RPMI8226 (cell line): ENCODE measurements at regions not wholly inside any gene's neighbourhood (a gene's known extent, or its start where the extent isn't known, plus 50 kb on each side); places are given as distances from the start of the nearest gene placed in this dataset.

ENCODE experiments used
- DNase-seq: peaks from one replicate; pipeline ENCODE4 v3.0.0-alpha.2; 2015

- DNase-seq = no peak
These were observed 51.1 kb upstream of the GRIK3 start for GRCh38 chr1:37085393-37085792.

- DNase-seq = no peak
These were observed 55.4 kb upstream of the GRIK3 start for GRCh38 chr1:37089750-37090149.

GRCh38 chr1:37090671-37091070, 56.4 kb upstream of the GRIK3 start:
- no peak for DNase-seq

- DNase-seq = no peak
These were observed 58.6 kb upstream of the GRIK3 start for GRCh38 chr1:37092937-37093336.

- DNase-seq = no peak
These were observed 60.0 kb upstream of the GRIK3 start for GRCh38 chr1:37094302-37094701.

GRCh38 chr1:37096523-37096922, 62.2 kb upstream of the GRIK3 start:
- DNase-seq = peak; percentile 38

GRCh38 chr1:37097731-37098130, 63.4 kb upstream of the GRIK3 start:
- no peak for DNase-seq

- DNase-seq = no peak
These were observed 63.9 kb upstream of the GRIK3 start for GRCh38 chr1:37098237-37098636.

- DNase-seq = no peak
These were observed 66.0 kb upstream of the GRIK3 start for GRCh38 chr1:37100310-37100709.

GRCh38 chr1:37102656-37103382, 68.5 kb upstream of the GRIK3 start:
- DNase-seq = no peak

GRCh38 chr1:37105911-37106310, 71.6 kb upstream of the GRIK3 start:
- DNase-seq = no peak

GRCh38 chr1:37107153-37107907, 73.0 kb upstream of the GRIK3 start:
- DNase-seq = no peak

- DNase-seq = no peak
These were observed 74.4 kb upstream of the GRIK3 start for GRCh38 chr1:37108596-37109188.

GRCh38 chr1:37112430-37112829, 78.1 kb upstream of the GRIK3 start:
- no peak for DNase-seq

- DNase-seq = no peak
These were observed 79.1 kb upstream of the GRIK3 start for GRCh38 chr1:37113285-37113997.

GRCh38 chr1:37118790-37119189, 84.5 kb upstream of the GRIK3 start:
- no peak for DNase-seq

- no peak for DNase-seq
These were observed 86.0 kb upstream of the GRIK3 start for GRCh38 chr1:37120279-37120678.

GRCh38 chr1:37123276-37124115, 89.2 kb upstream of the GRIK3 start:
- no peak for DNase-seq

GRCh38 chr1:37124501-37124900, 90.2 kb upstream of the GRIK3 start:
- no peak for DNase-seq

GRCh38 chr1:37125295-37125694, 91.0 kb upstream of the GRIK3 start:
- DNase-seq = no peak

GRCh38 chr1:37127254-37127748, 93.0 kb upstream of the GRIK3 start:
- no peak for DNase-seq

- DNase-seq = no peak
These were observed 93.8 kb upstream of the GRIK3 start for GRCh38 chr1:37128091-37128490.
